GM23338 (cell line): ENCODE measurements at regions not wholly inside any gene's neighbourhood (a gene's known extent, or its start where the extent isn't known, plus 50 kb on each side); places are given as distances from the start of the nearest gene placed in this dataset.

ENCODE experiments used
- ATAC-seq: fragments of 200-7000 bp; cut with Tn5 transposase; 3 replicates; pipeline ENCODE4 v1.9.1; 2020
- DNase-seq: peaks from one replicate; pipeline ENCODE4 v3.0.0-alpha.2; 2015; ENCODE audit warnings: low spot score
- H2AFZ ChIP-seq: fragments of 200-600 bp; sonication (generic); 2 replicates; pipeline ENCODE4 v1.8.0; 2016; ENCODE audit warnings: antibody characterized with exemption, mild to moderate bottlenecking, moderate library complexity
- H3F3A ChIP-seq: fragments of 200-600 bp; sonication (generic); replicated peaks from 2 replicates; pipeline ENCODE4 v1.8.0; 2017; ENCODE audit warnings: antibody characterized with exemption, mixed run types, low read depth
- H3K27ac ChIP-seq: fragments of 200-600 bp; sonication (generic); 2 replicates; pipeline ENCODE4 v1.6.1; 2016; ENCODE audit warnings: low read depth
- H3K27me3 ChIP-seq: fragments of 200-600 bp; sonication (generic); 2 replicates; pipeline ENCODE4 v1.8.0; 2016; ENCODE audit warnings: mild to moderate bottlenecking, mixed run types, moderate library complexity; ENCODE audit not compliant: insufficient read depth
- H3K36me3 ChIP-seq: fragments of 200-600 bp; sonication (generic); 2 replicates; pipeline ENCODE4 v1.8.0; 2016; ENCODE audit warnings: mild to moderate bottlenecking; ENCODE audit not compliant: insufficient read depth
- H3K4me1 ChIP-seq: fragments of 200-600 bp; sonication (generic); 2 replicates; pipeline ENCODE4 v1.8.0; 2016; ENCODE audit warnings: mild to moderate bottlenecking, moderate library complexity; ENCODE audit not compliant: insufficient read depth
- H3K4me2 ChIP-seq: fragments of 200-600 bp; sonication (generic); 2 replicates; pipeline ENCODE4 v1.7.1; 2017; ENCODE audit warnings: mixed run types
- H3K4me3 ChIP-seq: fragments of 200-600 bp; sonication (generic); 2 replicates; pipeline ENCODE4 v1.6.1; 2016; ENCODE audit warnings: mixed run types
- H3K79me2 ChIP-seq: fragments of 200-600 bp; sonication (generic); replicated peaks from 2 replicates; pipeline ENCODE4 v1.8.0; 2017; ENCODE audit warnings: mild to moderate bottlenecking; ENCODE audit not compliant: insufficient read depth
- H3K9me2 ChIP-seq: fragments of 200-600 bp; sonication (generic); 2 replicates; pipeline ENCODE4 v1.8.0; 2017; ENCODE audit not compliant: insufficient read depth
- H4K20me1 ChIP-seq: fragments of 200-600 bp; sonication (generic); replicated peaks from 2 replicates; pipeline ENCODE4 v1.8.0; 2017; ENCODE audit warnings: mild to moderate bottlenecking; ENCODE audit not compliant: insufficient read depth
- H3K27ac Mint-ChIP-seq: 2 replicates; pipeline ENCODE4 v1.8.0; 2020; ENCODE audit warnings: inconsistent platforms, mild to moderate bottlenecking, moderate library complexity, mixed read lengths
- H3K27me3 Mint-ChIP-seq: 3 replicates; pipeline ENCODE4 v1.8.0; 2022; ENCODE audit warnings: low read depth, mild to moderate bottlenecking, moderate library complexity, mixed read lengths, inconsistent platforms; ENCODE audit not compliant: insufficient read depth, poor library complexity
- H3K36me3 Mint-ChIP-seq: 3 replicates; pipeline ENCODE4 v1.8.0; 2021; ENCODE audit warnings: low read depth, mild to moderate bottlenecking, inconsistent platforms, moderate library complexity, mixed read lengths
- H3K4me1 Mint-ChIP-seq: 3 replicates; pipeline ENCODE4 v1.8.0; 2020; ENCODE audit warnings: mild to moderate bottlenecking, inconsistent platforms, mixed read lengths
- H3K4me3 Mint-ChIP-seq: 3 replicates; pipeline ENCODE4 v1.8.0; 2021; ENCODE audit warnings: moderate library complexity, mild to moderate bottlenecking, inconsistent platforms, mixed read lengths
- H3K9me3 Mint-ChIP-seq: 3 replicates; pipeline ENCODE4 v1.8.0; 2020; ENCODE audit warnings: moderate library complexity, mild to moderate bottlenecking, inconsistent platforms, mixed read lengths
- CREB1 ChIP-seq: fragments of 250-450 bp; sonication (Bioruptor Pico); IDR thresholded peaks from 2 replicates; pipeline ENCODE4 v1.5.0; 2020; ENCODE audit warnings: low read depth, mild to moderate bottlenecking, moderate library complexity
- CTCF ChIP-seq, 2 experiments: fragments of 200-600 bp in 1 of 2; sonication (generic) in 1 of 2; conservative IDR thresholded peaks; 2 replicates each; pipeline versions ENCODE4 v1.5.1 to v1.6.1; 2016 to 2017; ENCODE audit warnings: antibody characterized with exemption in 2 of 2, low read depth in 2 of 2, mild to moderate bottlenecking in 2 of 2, moderate library complexity in 1 of 2
- ETS1 ChIP-seq: IDR thresholded peaks from 2 replicates; pipeline ENCODE4 v1.6.1; 2016; ENCODE audit warnings: antibody characterized with exemption
- EZH2 ChIP-seq: fragments of 200-600 bp; sonication (generic); IDR thresholded peaks from one replicate; pipeline ENCODE4 v1.8.0; 2017; ENCODE audit warnings: antibody characterized with exemption, mild to moderate bottlenecking, low read depth; ENCODE audit not compliant: unreplicated experiment
- EZH2phosphoT487 ChIP-seq: fragments of 200-600 bp; sonication (generic); IDR thresholded peaks from one replicate; pipeline ENCODE4 v1.8.1; 2018; ENCODE audit warnings: antibody characterized with exemption; ENCODE audit not compliant: unreplicated experiment
- JUNB ChIP-seq: IDR thresholded peaks from one replicate; pipeline ENCODE4 v1.6.1; 2016; ENCODE audit warnings: antibody characterized with exemption; ENCODE audit not compliant: unreplicated experiment
- NANOG ChIP-seq: IDR thresholded peaks from 2 replicates; pipeline ENCODE4 v1.6.1; 2016; ENCODE audit warnings: antibody characterized with exemption, borderline replicate concordance
- POLR2AphosphoS5 ChIP-seq: IDR thresholded peaks from 2 replicates; pipeline ENCODE4 v1.6.1; 2016; ENCODE audit warnings: antibody characterized with exemption, low read depth
- REST ChIP-seq: IDR thresholded peaks from one replicate; pipeline ENCODE4 v1.6.1; 2018; ENCODE audit warnings: antibody characterized with exemption; ENCODE audit not compliant: unreplicated experiment
- STAT1 ChIP-seq: IDR thresholded peaks from one replicate; pipeline ENCODE4 v1.6.1; 2016; ENCODE audit warnings: antibody characterized with exemption; ENCODE audit not compliant: unreplicated experiment
- ZNF114 ChIP-seq: fragments of 250-450 bp; sonication (Bioruptor Pico); IDR thresholded peaks from 2 replicates; pipeline ENCODE4 v1.5.0; 2020; ENCODE audit warnings: mild to moderate bottlenecking, moderate library complexity
- ZNF331 ChIP-seq: fragments of 250-450 bp; sonication (Bioruptor Pico); IDR thresholded peaks from 2 replicates; pipeline ENCODE4 v1.5.0; 2020; ENCODE audit warnings: low read depth, mild to moderate bottlenecking, moderate library complexity
- ZNF462 ChIP-seq: fragments of 250-450 bp; sonication (Bioruptor Pico); IDR thresholded peaks from 2 replicates; pipeline ENCODE4 v1.5.0; 2020; ENCODE audit warnings: mild to moderate bottlenecking, moderate library complexity

GRCh38 chr9:28293369-28294090 lies 720.2 kb upstream of the C9orf72 start:
- Mint-ChIP-seq H3K4me3 (no peak overlapping the region), H3K36me3 (peaks cover 9% of the 10 kb centered on the region; the same call in 2 of the 3 replicates), H3K4me1 (peaks cover 9% of the 10 kb centered on the region), H3K27ac (no peak overlapping the region), H3K27me3 (no peaks in the 10 kb centered on the region), H3K9me3 (peaks cover 6% of the 10 kb centered on the region)
- DNase-seq, result no peak
- no peak overlapping the region for H3K4me3 ChIP-seq
- H4K20me1 ChIP-seq, result no peaks in the 10 kb centered on the region
- H3K27me3 ChIP-seq, result no peaks in the 10 kb centered on the region
- no peaks in the 10 kb centered on the region for H3K4me1 ChIP-seq
- TF ChIP-seq ZNF331 (CRISPR knock-in tag), result no peak
- no peak for TF ChIP-seq EZH2
- no peak for TF ChIP-seq CTCF (conservative IDR thresholded peaks at IDR 0.05; ENCODE audit: low read depth in 2 of 2)
- TF ChIP-seq ETS1, result no peak
- TF ChIP-seq JUNB, result no peak
- TF ChIP-seq REST, result no peak
- TF ChIP-seq ZNF462 (CRISPR knock-in tag), result no peak
- no peak for TF ChIP-seq EZH2phosphoT487
- TF ChIP-seq STAT1, result no peak
- no peak for TF ChIP-seq POLR2AphosphoS5
- no peak for TF ChIP-seq ZNF114
- TF ChIP-seq NANOG, result no peak
- no peak for TF ChIP-seq CREB1 (CRISPR knock-in tag)
- no peak overlapping the region for H3K4me2 ChIP-seq
- H3K9me2 ChIP-seq, result no peaks in the 10 kb centered on the region
- peaks cover 4% of the 10 kb centered on the region; the same call in 1 of the 2 replicates for H3K36me3 ChIP-seq
- no peak for ATAC-seq
- no peak overlapping the region for H3K27ac ChIP-seq
- H2AFZ ChIP-seq, result no peak overlapping the region
- no peaks in the 10 kb centered on the region for H3F3A ChIP-seq
- no peaks in the 10 kb centered on the region for H3K79me2 ChIP-seq
